IMR-90 (cell line): ENCODE measurements at regions not wholly inside any gene's neighbourhood (a gene's known extent, or its start where the extent isn't known, plus 50 kb on each side); places are given as distances from the start of the nearest gene placed in this dataset.

Source experiments
- ATAC-seq: fragments of 200-7000 bp; cut with Tn5 transposase; 2 replicates; pipeline ENCODE4 v1.9.1; 2020; ENCODE audit warnings: low read depth, mild to moderate bottlenecking, moderate library complexity
- BruUV-seq: library from RNA; stranded (reverse); fragments of 400-500 nt; replicated peaks from 2 replicates; lab custom pipeline; 2021; lab: Mats Ljungman, UMichigan
- CTCF ChIA-PET: fragments of 300-600 bp; formaldehyde crosslinking; extraction: SDS; loops from one replicate; lab custom pipeline; 2021; ENCODE audit warnings: antibody characterized with exemption; lab: Yijun Ruan, JAX
- POLR2A ChIA-PET: fragments of 300-600 bp; sonication (Branson Sonifier 250); formaldehyde crosslinking; loops from one replicate; lab custom pipeline; 2022; ENCODE audit warnings: antibody characterized with exemption; ENCODE audit not compliant: unreplicated experiment; lab: Charles Lee
- DNase-seq: peaks from one replicate; pipeline ENCODE4 v3.0.0; 2013
- H2AFZ ChIP-seq: replicated peaks from 2 replicates; pipeline ENCODE3; 2013; ENCODE audit warnings: low read length, mild to moderate bottlenecking; ENCODE audit not compliant: poor library complexity
- H2AK5ac ChIP-seq: 2 replicates; pipeline ENCODE4 v1.6.1; 2013; ENCODE audit warnings: low read depth, low read length, inconsistent platforms
- H2AK9ac ChIP-seq: replicated peaks from 2 replicates; pipeline ENCODE3; 2013; ENCODE audit warnings: mild to moderate bottlenecking, low read depth, low read length, moderate library complexity; ENCODE audit not compliant: poor library complexity
- H2BK120ac ChIP-seq: 2 replicates; pipeline ENCODE4 v1.6.1; 2013; ENCODE audit warnings: low read depth, low read length, inconsistent platforms
- H2BK15ac ChIP-seq: 3 replicates; pipeline ENCODE4 v1.6.1; 2013; ENCODE audit warnings: low read depth, low read length, inconsistent platforms
- H2BK20ac ChIP-seq: 2 replicates; pipeline ENCODE4 v1.6.1; 2013; ENCODE audit warnings: low read depth, mild to moderate bottlenecking, inconsistent platforms, low read length, moderate library complexity
- H2BK5ac ChIP-seq: 2 replicates; pipeline ENCODE4 v1.6.1; 2013; ENCODE audit warnings: mild to moderate bottlenecking, low read depth, low read length, inconsistent platforms; ENCODE audit not compliant: poor library complexity, severe bottlenecking
- H3K14ac ChIP-seq: replicated peaks from 2 replicates; pipeline ENCODE4 v1.6.1; 2013; ENCODE audit warnings: low read depth, low read length, inconsistent platforms
- H3K18ac ChIP-seq: 2 replicates; pipeline ENCODE4 v1.6.1; 2013; ENCODE audit warnings: low read depth, low read length, control low read depth
- H3K23ac ChIP-seq: 2 replicates; pipeline ENCODE4 v1.6.1; 2013; ENCODE audit warnings: low read depth, low read length, inconsistent platforms
- H3K27ac ChIP-seq: 2 replicates; pipeline ENCODE4 v1.5.1; 2013; ENCODE audit warnings: mild to moderate bottlenecking, control low read depth, low read length; ENCODE audit not compliant: insufficient read depth
- H3K27me3 ChIP-seq: 2 replicates; pipeline ENCODE4 v1.6.1; 2013; ENCODE audit warnings: low read length; ENCODE audit not compliant: control insufficient read depth, insufficient read depth
- H3K36me3 ChIP-seq: 2 replicates; pipeline ENCODE4 v1.6.1; 2013; ENCODE audit warnings: low read length, mixed read lengths; ENCODE audit not compliant: control insufficient read depth, insufficient read depth
- H3K4ac ChIP-seq: 2 replicates; pipeline ENCODE4 v1.6.1; 2013; ENCODE audit warnings: low read depth, low read length, inconsistent platforms
- H3K4me1 ChIP-seq: 2 replicates; pipeline ENCODE4 v1.6.1; 2013; ENCODE audit warnings: low read length, mixed read lengths; ENCODE audit not compliant: control insufficient read depth, insufficient read depth
- H3K4me2 ChIP-seq: 2 replicates; pipeline ENCODE4 v1.6.1; 2013; ENCODE audit warnings: low read depth, mild to moderate bottlenecking, control low read depth, low read length, moderate library complexity
- H3K4me3 ChIP-seq: 2 replicates; pipeline ENCODE4 v1.5.1; 2013; ENCODE audit warnings: low read depth, mild to moderate bottlenecking, control low read depth, low read length, moderate library complexity; ENCODE audit not compliant: insufficient read depth
- H3K56ac ChIP-seq: 2 replicates; pipeline ENCODE4 v1.6.1; 2013; ENCODE audit warnings: low read length, inconsistent platforms; ENCODE audit not compliant: insufficient read depth; ENCODE audit errors: extremely low read depth
- H3K79me1 ChIP-seq, 2 experiments: 2 replicates each; pipeline ENCODE4 v1.6.1; 2013; ENCODE audit warnings: low read length in 2 of 2, inconsistent platforms in 1 of 2, low read depth in 1 of 2
- H3K9ac ChIP-seq: 2 replicates; pipeline ENCODE4 v1.6.1; 2013; ENCODE audit warnings: low read depth, low read length, control low read depth
- H3K9me1 ChIP-seq: 2 replicates; pipeline ENCODE4 v1.6.1; 2013; ENCODE audit warnings: low read length, inconsistent platforms; ENCODE audit not compliant: insufficient read depth
- H3K9me3 ChIP-seq: 2 replicates; pipeline ENCODE4 v1.6.1; 2013; ENCODE audit warnings: low read length; ENCODE audit not compliant: control insufficient read depth, insufficient read depth
- H4K20me1 ChIP-seq: 2 replicates; pipeline ENCODE4 v1.6.1; 2013; ENCODE audit warnings: low read length, inconsistent platforms; ENCODE audit not compliant: insufficient read depth
- H4K5ac ChIP-seq: 2 replicates; pipeline ENCODE4 v1.6.1; 2013; ENCODE audit warnings: mild to moderate bottlenecking, low read depth, low read length, control low read depth
- H4K8ac ChIP-seq, 2 experiments: 2 replicates each; pipeline ENCODE4 v1.6.1; 2013; ENCODE audit warnings: low read depth in 2 of 2, low read length in 2 of 2, control low read depth in 1 of 2, inconsistent platforms in 1 of 2
- H4K91ac ChIP-seq: 2 replicates; pipeline ENCODE4 v1.6.1; 2013; ENCODE audit warnings: low read depth, low read length, inconsistent platforms; ENCODE audit not compliant: insufficient read depth
- CEBPB ChIP-seq: IDR thresholded peaks from 2 replicates; pipeline ENCODE4 v1.6.1; 2012; ENCODE audit warnings: low read depth, low read length, improper control_type of control experiment
- CHD1 ChIP-seq: IDR thresholded peaks from 2 replicates; pipeline ENCODE4 v1.6.1; 2012; ENCODE audit warnings: low read depth, low read length, improper control_type of control experiment
- FOS ChIP-seq: fragments of 150-350 bp; IDR thresholded peaks from 2 replicates; pipeline ENCODE4 v1.6.1; 2016; ENCODE audit warnings: low read depth, low read length
- MAFK ChIP-seq: IDR thresholded peaks from 2 replicates; pipeline ENCODE4 v1.6.1; 2012; ENCODE audit warnings: low read depth, low read length, improper control_type of control experiment
- MAZ ChIP-seq: IDR thresholded peaks from 2 replicates; pipeline ENCODE4 v1.6.1; 2012; ENCODE audit warnings: low read depth, mild to moderate bottlenecking, low read length, improper control_type of control experiment, moderate library complexity, borderline replicate concordance
- MXI1 ChIP-seq: IDR thresholded peaks from 2 replicates; pipeline ENCODE4 v1.6.1; 2012; ENCODE audit warnings: low read depth, mild to moderate bottlenecking, low read length, moderate library complexity, borderline replicate concordance
- NFE2L2 ChIP-seq: fragments of 150-350 bp; IDR thresholded peaks from 2 replicates; pipeline ENCODE4 v1.6.1; 2016; ENCODE audit warnings: low read depth, mild to moderate bottlenecking, low read length
- POLR2A ChIP-seq: IDR thresholded peaks from 2 replicates; pipeline ENCODE4 v1.6.1; 2012; ENCODE audit warnings: mild to moderate bottlenecking, low read depth, low read length
- RAD21 ChIP-seq: IDR thresholded peaks from 2 replicates; pipeline ENCODE4 v1.6.1; 2012; ENCODE audit warnings: low read length, improper control_type of control experiment
- RCOR1 ChIP-seq: IDR thresholded peaks from 2 replicates; pipeline ENCODE4 v1.6.1; 2012; ENCODE audit warnings: mild to moderate bottlenecking, low read length, improper control_type of control experiment; ENCODE audit not compliant: insufficient replicate concordance
- RFX5 ChIP-seq: IDR thresholded peaks from 2 replicates; pipeline ENCODE4 v1.8.0; 2012; ENCODE audit warnings: low read depth, mild to moderate bottlenecking, low read length, moderate library complexity
- SMC3 ChIP-seq: fragments of 150-350 bp; IDR thresholded peaks from 2 replicates; pipeline ENCODE4 v1.6.1; 2016; ENCODE audit warnings: low read depth, mild to moderate bottlenecking, antibody characterized with exemption, low read length, moderate library complexity
- WGBS, 2 experiments: methylation state at CpG; one replicate each; pipeline versions ENCODE4 v1.1.5 to v1.1.7; 2013; ENCODE audit warnings: missing lambda C conversion rate in 2 of 2; ENCODE audit not compliant: insufficient read length in 1 of 2; ENCODE audit errors: extremely low coverage in 2 of 2; 5-methylcytosine and 5-hydroxymethylcytosine counted together
- dilution Hi-C: fragments of 300-500 bp; cut with HindIII; formaldehyde crosslinking; loops from one replicate; pipeline ENCODE4 v1.14.3; 2018; ENCODE audit warnings: low sequenced_read_pairs; ENCODE audit not compliant: unreplicated experiment
- in situ Hi-C: fragments of 300-500 bp; cut with MboI; formaldehyde crosslinking; loops from 3 replicates; pipeline ENCODE4 v1.14.3; 2019; ENCODE audit warnings: low sequenced_read_pairs, inconsistent platforms, mixed read lengths
- intact Hi-C: fragments of 100-400 bp; cut with micrococcal nuclease; formaldehyde crosslinking; loops from 2 replicates; pipeline ENCODE4 v1.10.0; 2022
- TF ChIP-seq, protein P1 (sequence below): fragments of 150-350 bp; IDR thresholded peaks from 2 replicates; pipeline ENCODE4 v1.6.1; 2017; ENCODE audit warnings: mild to moderate bottlenecking, antibody characterized with exemption, low read length, low read depth
- TF ChIP-seq, protein P2 (sequence below): conservative IDR thresholded peaks from 2 replicates; pipeline ENCODE4 v1.5.1; 2012; ENCODE audit warnings: mild to moderate bottlenecking, low read depth, low read length, improper control_type of control experiment
- TF ChIP-seq, protein P3 (sequence below): fragments of 150-350 bp; IDR thresholded peaks from 2 replicates; pipeline ENCODE4 v1.6.1; 2016; ENCODE audit warnings: low read depth, mild to moderate bottlenecking, low read length, moderate library complexity, borderline replicate concordance

DNA sequence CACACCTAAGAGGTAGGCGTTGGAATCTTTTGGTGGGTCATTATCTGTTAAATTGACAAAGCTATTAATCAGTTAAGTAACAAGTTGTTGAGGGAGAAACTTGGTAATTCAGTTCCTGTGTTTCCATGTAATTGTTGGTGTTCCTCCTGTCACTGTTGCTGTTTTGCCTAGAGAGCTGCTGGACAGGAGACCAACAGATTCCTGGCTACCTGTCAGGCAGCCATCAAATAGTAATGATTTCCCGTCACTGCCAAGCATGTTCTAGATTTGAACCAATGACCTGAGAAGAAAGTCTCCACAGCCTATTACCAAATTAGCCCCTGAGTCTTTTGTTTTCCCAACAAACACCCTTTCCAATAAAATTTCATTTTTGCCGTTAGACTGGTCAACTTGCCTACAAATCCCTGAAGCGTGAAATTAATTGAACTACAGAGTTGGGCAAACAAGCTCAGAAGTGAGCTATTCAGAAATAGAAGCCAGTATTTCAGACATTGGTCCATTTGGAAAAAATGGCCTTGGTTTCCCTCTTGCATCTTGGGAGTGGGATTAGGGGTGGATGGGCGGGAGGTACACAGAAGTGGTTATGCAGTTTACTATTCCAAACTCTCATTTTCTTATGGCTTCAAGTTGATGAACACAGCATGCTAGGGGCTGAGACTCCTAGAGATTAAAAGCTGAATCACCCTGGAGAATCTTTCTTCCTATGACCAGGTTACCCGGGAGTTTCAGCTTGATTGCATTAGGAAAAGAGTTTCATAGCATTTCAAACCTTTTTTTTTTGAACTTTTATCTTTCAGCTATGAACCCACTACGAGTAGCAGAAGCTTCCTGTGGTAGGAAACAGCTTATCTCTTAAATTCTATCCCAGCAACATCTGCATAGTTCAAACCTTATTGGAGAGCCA lies 262.8 kb upstream of the MAF start:
- CTCF ChIA-PET, result no interaction called here
- in situ Hi-C loops, result no loop called here
- 80% methylated on average over 1 of the region's 7 CpGs; no CpG with 5 or more reads in 1 of the 2 experiments for WGBS, 2 experiments
- TF ChIP-seq CEBPB, result no peak
- TF ChIP-seq RCOR1, result no peak
- no peak for TF ChIP-seq POLR2A
- no peak for TF ChIP-seq CHD1
- no peak for TF ChIP-seq SMC3
- no peak for TF ChIP-seq RAD21
- no peak for TF ChIP-seq MXI1
- TF ChIP-seq MAFK, result no peak
- TF ChIP-seq MAZ, result no peak
- TF ChIP-seq, protein P1, sequence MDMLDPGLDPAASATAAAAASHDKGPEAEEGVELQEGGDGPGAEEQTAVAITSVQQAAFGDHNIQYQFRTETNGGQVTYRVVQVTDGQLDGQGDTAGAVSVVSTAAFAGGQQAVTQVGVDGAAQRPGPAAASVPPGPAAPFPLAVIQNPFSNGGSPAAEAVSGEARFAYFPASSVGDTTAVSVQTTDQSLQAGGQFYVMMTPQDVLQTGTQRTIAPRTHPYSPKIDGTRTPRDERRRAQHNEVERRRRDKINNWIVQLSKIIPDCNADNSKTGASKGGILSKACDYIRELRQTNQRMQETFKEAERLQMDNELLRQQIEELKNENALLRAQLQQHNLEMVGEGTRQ, result no peak
- no peak for TF ChIP-seq FOS
- TF ChIP-seq, protein P2, sequence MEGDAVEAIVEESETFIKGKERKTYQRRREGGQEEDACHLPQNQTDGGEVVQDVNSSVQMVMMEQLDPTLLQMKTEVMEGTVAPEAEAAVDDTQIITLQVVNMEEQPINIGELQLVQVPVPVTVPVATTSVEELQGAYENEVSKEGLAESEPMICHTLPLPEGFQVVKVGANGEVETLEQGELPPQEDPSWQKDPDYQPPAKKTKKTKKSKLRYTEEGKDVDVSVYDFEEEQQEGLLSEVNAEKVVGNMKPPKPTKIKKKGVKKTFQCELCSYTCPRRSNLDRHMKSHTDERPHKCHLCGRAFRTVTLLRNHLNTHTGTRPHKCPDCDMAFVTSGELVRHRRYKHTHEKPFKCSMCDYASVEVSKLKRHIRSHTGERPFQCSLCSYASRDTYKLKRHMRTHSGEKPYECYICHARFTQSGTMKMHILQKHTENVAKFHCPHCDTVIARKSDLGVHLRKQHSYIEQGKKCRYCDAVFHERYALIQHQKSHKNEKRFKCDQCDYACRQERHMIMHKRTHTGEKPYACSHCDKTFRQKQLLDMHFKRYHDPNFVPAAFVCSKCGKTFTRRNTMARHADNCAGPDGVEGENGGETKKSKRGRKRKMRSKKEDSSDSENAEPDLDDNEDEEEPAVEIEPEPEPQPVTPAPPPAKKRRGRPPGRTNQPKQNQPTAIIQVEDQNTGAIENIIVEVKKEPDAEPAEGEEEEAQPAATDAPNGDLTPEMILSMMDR, result no peak
- no peak for TF ChIP-seq RFX5
- TF ChIP-seq, protein P3, sequence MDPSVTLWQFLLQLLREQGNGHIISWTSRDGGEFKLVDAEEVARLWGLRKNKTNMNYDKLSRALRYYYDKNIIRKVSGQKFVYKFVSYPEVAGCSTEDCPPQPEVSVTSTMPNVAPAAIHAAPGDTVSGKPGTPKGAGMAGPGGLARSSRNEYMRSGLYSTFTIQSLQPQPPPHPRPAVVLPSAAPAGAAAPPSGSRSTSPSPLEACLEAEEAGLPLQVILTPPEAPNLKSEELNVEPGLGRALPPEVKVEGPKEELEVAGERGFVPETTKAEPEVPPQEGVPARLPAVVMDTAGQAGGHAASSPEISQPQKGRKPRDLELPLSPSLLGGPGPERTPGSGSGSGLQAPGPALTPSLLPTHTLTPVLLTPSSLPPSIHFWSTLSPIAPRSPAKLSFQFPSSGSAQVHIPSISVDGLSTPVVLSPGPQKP, result no peak
- TF ChIP-seq NFE2L2, result no peak

More for the DNA sequence above, 262.8 kb upstream of the MAF start:
- Histone ChIP-seq H2AK9ac (no peak overlapping the region), H4K5ac (no peak overlapping the region), H3K14ac (no peak overlapping the region), H3K23ac (no peak overlapping the region), H3K9ac (no peak overlapping the region), H3K4me2 (no peak overlapping the region), H4K8ac (no peak overlapping the region), H2BK20ac (no peak overlapping the region), H3K9me3 (peaks cover 10% of the 10 kb centered on the region), H3K27me3 (no peaks in the 10 kb centered on the region), H3K56ac (no peak overlapping the region), H2BK120ac (no peak overlapping the region), H3K4me3 (no peak overlapping the region), H2AFZ (no peak overlapping the region), H3K79me1 (no peaks in the 10 kb centered on the region), H3K36me3 (no peaks in the 10 kb centered on the region), H2BK5ac (no peak overlapping the region), H4K91ac (no peak overlapping the region), H3K4me1 (no peaks in the 10 kb centered on the region), H2BK15ac (no peak overlapping the region), H4K20me1 (no peaks in the 10 kb centered on the region), H3K18ac (no peak overlapping the region), H3K27ac (no peak overlapping the region), H3K9me1 (no peaks in the 10 kb centered on the region), H3K4ac (no peak overlapping the region), H2AK5ac (no peak overlapping the region)
- intact Hi-C loops (no loop called here), dilution Hi-C loops (no loop called here)
- DNase-seq (no peak), ATAC-seq (no peak)
- no TSS peak for BruUV-seq
- POLR2A ChIA-PET, result no interaction called here
